Natural killer cell treated with Interleukin-12 subunit alpha and Interleukin-12 subunit beta and Interleukin-15 and Interleukin-18, amount 100 ng/mL, for 72 hours (primary cell): ENCODE measurements at regions not wholly inside any gene's neighbourhood (a gene's known extent, or its start where the extent isn't known, plus 50 kb on each side); places are given as distances from the start of the nearest gene placed in this dataset.

Experiments used
- ATAC-seq, 2 donors: fragments of 150-1000 bp; cut with Tn5 transposase in 1 of 2; sonication (Bioruptor Pico), chemical (Tn5 transposase) in 1 of 2; 2 replicates each; pipeline ENCODE4 v1.10.0; 2021
- DNase-seq: peaks from one replicate; pipeline ENCODE4 v3.0.0; 2022; ENCODE audit warnings: low spot score
- H3K27ac Mint-ChIP-seq, 2 donors: 1 replicate in 1 of 2; 2 replicates in 1 of 2; pipeline ENCODE4 v1.8.0; 2022; ENCODE audit warnings: mixed read lengths in 2 of 2, mild to moderate bottlenecking in 1 of 2, moderate library complexity in 1 of 2
- H3K27me3 Mint-ChIP-seq, 2 donors: 1 replicate in 1 of 2; 2 replicates in 1 of 2; pipeline ENCODE4 v1.8.0; 2022; ENCODE audit warnings: mixed read lengths in 2 of 2
- H3K36me3 Mint-ChIP-seq: one replicate; pipeline ENCODE4 v1.8.0; 2022; ENCODE audit warnings: mixed read lengths
- H3K4me1 Mint-ChIP-seq, 2 donors: 1 replicate in 1 of 2; 2 replicates in 1 of 2; pipeline ENCODE4 v1.8.0; 2022; ENCODE audit warnings: low read depth in 2 of 2, mixed read lengths in 2 of 2, mild to moderate bottlenecking in 1 of 2
- H3K4me3 Mint-ChIP-seq: one replicate; pipeline ENCODE4 v1.8.0; 2022; ENCODE audit warnings: mixed read lengths
- H3K9me3 Mint-ChIP-seq: 2 replicates; pipeline ENCODE4 v1.8.0; 2022; ENCODE audit warnings: mixed read lengths

DNA sequence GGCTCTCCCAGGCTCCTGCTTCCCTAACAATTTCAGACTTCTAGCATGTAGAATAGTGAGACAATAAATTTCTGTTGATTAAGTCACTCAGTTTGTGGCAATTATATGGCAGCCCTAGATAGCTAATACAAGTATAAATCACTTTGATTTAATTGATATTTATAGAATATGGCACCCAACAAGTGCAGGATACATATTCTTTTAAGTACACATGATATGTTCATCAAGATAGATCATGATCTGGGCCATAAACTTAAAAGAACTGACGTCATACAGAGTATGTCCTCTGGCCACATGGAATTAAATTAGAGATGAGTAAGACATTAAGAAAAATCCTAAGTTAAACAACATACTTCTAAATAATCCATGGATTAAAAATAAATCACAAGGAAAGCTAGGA lies 67.5 kb upstream of the AMOTL1 start:
- no peaks in the 10 kb centered on the region for H3K9me3 Mint-ChIP-seq
- ATAC-seq (no peak), DNase-seq (no peak)
- H3K27me3 Mint-ChIP-seq: peaks cover 14 to 42% of the 10 kb centered on the region in 2 donors
- no peaks in the 10 kb centered on the region for H3K36me3 Mint-ChIP-seq
- no peak overlapping the region for H3K4me3 Mint-ChIP-seq
- no peak overlapping the region for H3K27ac Mint-ChIP-seq
- H3K4me1 Mint-ChIP-seq: no peaks in the 10 kb centered on the region

DNA sequence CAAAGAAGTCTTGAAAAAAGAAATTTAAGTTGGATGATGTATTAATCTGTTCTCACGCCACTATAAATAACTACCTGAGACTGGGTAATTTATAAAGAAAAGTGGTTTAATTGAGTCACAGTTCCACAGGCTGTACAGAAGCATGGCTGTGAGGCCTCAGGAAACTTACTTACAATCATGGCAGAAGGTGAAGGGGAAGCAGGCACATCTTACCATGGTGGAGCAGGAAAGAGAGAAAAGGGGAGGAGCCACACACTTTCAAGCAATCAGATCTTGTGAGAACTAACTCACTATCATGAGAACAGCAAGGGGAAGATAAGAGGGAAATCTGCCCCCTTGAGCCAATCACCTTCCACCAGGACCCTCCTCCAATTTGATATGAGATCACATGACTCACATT lies 65.7 kb upstream of the AMOTL1 start:
- DNase-seq: no peak
- Mint-ChIP-seq H3K36me3 (no peaks in the 10 kb centered on the region), H3K27me3 (peaks cover 8 to 29% of the 10 kb centered on the region in 2 donors), H3K27ac (no peak overlapping the region), H3K9me3 (no peaks in the 10 kb centered on the region), H3K4me3 (no peak overlapping the region), H3K4me1 (no peaks in the 10 kb centered on the region)
- ATAC-seq: no peak

DNA sequence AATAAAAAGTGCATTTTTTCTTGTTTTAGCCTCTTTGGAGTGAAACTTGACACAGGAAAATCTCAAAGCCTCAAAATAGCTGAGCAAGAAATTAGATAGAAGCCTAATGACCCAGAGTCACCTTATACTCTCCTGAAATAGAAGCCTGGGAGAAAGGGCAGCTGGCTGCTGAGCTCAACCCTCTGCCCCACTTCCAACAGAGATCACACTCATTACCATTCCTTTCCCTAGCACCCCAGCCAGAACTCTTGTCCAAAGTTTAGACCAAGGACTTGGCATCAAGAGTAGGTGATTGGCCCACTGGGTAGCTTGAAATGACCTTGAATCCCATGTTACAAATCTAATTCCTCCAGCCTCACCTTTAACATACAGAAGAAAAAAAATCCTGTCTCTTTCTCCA lies 62.7 kb upstream of the AMOTL1 start:
- no peak overlapping the region for H3K27ac Mint-ChIP-seq
- no peaks in the 10 kb centered on the region for H3K4me1 Mint-ChIP-seq
- H3K9me3 Mint-ChIP-seq: no peaks in the 10 kb centered on the region
- no peaks in the 10 kb centered on the region for H3K36me3 Mint-ChIP-seq
- H3K4me3 Mint-ChIP-seq: no peak overlapping the region
- H3K27me3 Mint-ChIP-seq: peaks cover 7 to 17% of the 10 kb centered on the region in 2 donors
- DNase-seq (no peak), ATAC-seq (no peak)

DNA sequence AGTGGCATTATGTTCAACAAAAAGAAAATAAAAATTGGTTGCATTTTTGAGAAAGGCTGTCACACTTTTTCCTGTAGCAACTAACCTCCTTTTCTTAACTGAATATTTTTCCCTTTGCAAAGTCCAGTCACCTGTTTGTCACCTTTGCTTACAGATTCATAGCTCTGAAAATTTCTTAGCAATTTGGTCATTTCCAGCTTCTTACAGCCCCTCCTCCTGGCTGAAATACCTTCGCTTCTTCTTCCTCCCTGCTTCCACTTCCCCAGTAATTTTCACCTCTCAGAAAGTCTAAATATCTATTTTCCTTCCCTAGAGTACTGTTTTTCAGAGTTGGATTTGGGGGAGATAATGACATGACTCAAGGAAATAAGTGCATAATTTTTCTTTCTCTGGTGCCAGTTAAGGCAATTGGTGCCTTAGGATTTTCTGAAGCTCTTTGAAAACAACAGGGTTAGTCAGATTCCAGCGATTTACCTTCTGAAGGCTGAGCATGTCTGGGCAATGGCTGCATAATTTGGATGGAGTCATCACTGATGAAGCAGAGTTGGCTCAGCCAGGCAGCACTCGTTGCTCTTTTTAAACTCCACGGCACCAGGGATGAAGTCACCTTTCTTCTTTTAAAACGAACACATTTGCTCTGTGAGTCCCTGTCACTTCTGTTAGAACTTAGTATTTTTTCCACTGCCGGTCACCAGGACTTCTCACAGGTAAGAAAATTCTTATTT lies 62.1 kb upstream of the AMOTL1 start:
- ATAC-seq: no peak
- no peak for DNase-seq
- H3K9me3 Mint-ChIP-seq: no peaks in the 10 kb centered on the region
- no peak overlapping the region for H3K27ac Mint-ChIP-seq
- no peaks in the 10 kb centered on the region for H3K4me1 Mint-ChIP-seq
- H3K36me3 Mint-ChIP-seq: no peaks in the 10 kb centered on the region
- H3K27me3 Mint-ChIP-seq: peaks cover 6 to 10% of the 10 kb centered on the region in 2 donors
- no peak overlapping the region for H3K4me3 Mint-ChIP-seq

DNA sequence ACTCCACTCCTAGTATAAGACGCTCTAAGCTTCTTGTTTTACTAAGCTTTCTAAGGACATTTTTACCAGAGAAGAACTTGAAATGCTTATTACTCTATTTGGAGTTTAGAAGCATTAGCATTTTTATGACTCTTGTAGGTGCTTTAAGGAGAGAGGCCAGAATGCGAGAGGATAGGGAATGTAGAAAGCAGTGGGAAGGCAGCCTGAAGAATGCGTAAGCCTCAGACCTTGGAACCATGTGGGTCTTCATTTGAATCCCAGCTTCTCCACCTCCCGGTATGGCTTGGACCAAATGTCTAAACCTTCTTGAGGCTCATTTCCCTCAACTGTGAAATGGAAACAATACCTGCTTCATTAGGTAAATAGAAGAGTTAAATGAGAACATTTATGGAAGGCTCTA lies 60.0 kb upstream of the AMOTL1 start:
- H3K27ac Mint-ChIP-seq: no peak overlapping the region
- no peaks in the 10 kb centered on the region for H3K36me3 Mint-ChIP-seq
- H3K27me3 Mint-ChIP-seq: peaks cover 8 to 11% of the 10 kb centered on the region in 2 donors
- DNase-seq (no peak), ATAC-seq (no peak)
- no peaks in the 10 kb centered on the region for H3K4me1 Mint-ChIP-seq
- H3K4me3 Mint-ChIP-seq: no peak overlapping the region
- no peaks in the 10 kb centered on the region for H3K9me3 Mint-ChIP-seq

DNA sequence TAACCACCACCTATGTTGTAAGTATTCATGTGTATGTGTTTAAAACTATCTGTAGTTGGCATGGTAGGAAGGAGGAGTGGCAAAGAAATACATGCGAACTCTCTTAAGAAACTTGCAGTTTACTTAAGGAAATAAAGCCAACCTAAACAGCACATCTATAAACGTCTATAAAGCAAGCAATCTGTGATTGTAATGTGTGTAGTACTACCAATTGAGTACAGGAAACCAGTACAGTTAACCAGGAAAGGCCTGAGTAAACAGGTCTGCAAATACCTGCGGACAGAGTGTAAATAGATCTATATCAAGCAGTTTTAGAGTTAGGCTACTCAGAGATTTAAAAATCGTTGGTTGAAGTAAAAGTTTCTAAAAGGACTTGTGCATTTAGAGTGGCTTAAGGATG lies 59.5 kb upstream of the AMOTL1 start:
- no peak for ATAC-seq
- DNase-seq: no peak
- no peak overlapping the region for H3K27ac Mint-ChIP-seq
- H3K4me1 Mint-ChIP-seq: no peaks in the 10 kb centered on the region
- H3K4me3 Mint-ChIP-seq: no peak overlapping the region
- peaks cover under 1% of the 10 kb centered on the region for H3K36me3 Mint-ChIP-seq
- H3K9me3 Mint-ChIP-seq: no peaks in the 10 kb centered on the region
- H3K27me3 Mint-ChIP-seq: peaks cover 9 to 15% of the 10 kb centered on the region in 2 donors

DNA sequence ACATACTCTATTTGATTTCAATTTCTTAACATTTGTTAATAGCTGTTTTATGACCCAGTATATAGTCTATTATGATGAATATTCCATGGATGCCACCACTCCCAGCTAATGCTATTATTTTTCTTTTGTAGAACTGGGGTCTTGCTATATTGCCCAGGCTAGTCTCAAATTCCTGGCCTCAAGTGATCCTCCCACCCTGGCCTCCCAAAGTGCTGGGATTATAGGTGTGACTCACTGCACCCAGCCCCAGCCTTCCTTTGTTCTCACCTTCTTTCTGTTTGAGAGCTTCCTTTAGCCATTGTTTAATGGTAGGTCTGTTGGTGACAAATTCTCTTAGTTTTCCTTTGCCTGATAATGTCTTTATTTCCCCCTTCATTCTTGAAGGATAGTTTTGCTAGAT lies 52.9 kb upstream of the AMOTL1 start:
- Mint-ChIP-seq H3K27me3 (peaks cover 27 to 53% of the 10 kb centered on the region in 2 donors), H3K27ac (no peak overlapping the region), H3K36me3 (peaks cover 4% of the 10 kb centered on the region), H3K4me1 (no peaks in the 10 kb centered on the region), H3K4me3 (no peak overlapping the region), H3K9me3 (no peaks in the 10 kb centered on the region)
- ATAC-seq (no peak), DNase-seq (no peak)

DNA sequence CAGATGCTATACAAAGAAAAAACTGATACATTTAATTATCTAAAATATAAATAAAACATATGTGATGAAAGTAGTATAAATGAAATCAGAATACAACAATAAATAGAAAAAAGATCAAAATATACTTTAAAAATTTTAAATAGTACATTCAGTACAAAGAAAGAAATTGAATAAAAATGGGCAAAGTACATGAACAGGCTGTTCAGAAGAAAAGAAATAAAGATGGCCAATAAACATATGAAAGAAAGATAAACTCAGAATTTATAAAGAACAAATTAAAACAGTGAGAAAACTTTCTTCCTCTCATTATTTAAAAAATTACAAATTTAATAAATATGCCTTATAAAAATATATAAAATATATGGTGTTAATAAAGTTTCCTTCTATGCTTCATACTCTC lies 50.5 kb upstream of the AMOTL1 start:
- no peaks in the 10 kb centered on the region for H3K9me3 Mint-ChIP-seq
- DNase-seq: no peak
- no peak overlapping the region for H3K27ac Mint-ChIP-seq
- H3K36me3 Mint-ChIP-seq: peaks cover 4% of the 10 kb centered on the region
- H3K4me3 Mint-ChIP-seq: no peak overlapping the region
- H3K27me3 Mint-ChIP-seq: peaks cover 33 to 71% of the 10 kb centered on the region in 2 donors
- H3K4me1 Mint-ChIP-seq: no peaks in the 10 kb centered on the region
- no peak for ATAC-seq
